Astrocyte (in vitro differentiated cells and primary cell): ENCODE measurements at regions not wholly inside any gene's neighbourhood (a gene's known extent, or its start where the extent isn't known, plus 50 kb on each side); places are given as distances from the start of the nearest gene placed in this dataset.

Experiments
- DNase-seq: peaks from one replicate; pipeline ENCODE4 v3.0.0-alpha.2; 2010; ENCODE audit warnings: low read depth
- FAIRE-seq: peaks from 2 replicates; lab custom pipeline; 2011; peaks lifted over from hg19 to GRCh38; lab: Jason Lieb, UNC
- H2AFZ ChIP-seq: 2 replicates; pipeline ENCODE4 v1.6.0; 2012; ENCODE audit warnings: low read depth, low read length, inconsistent platforms
- H3K27ac ChIP-seq: 2 replicates; pipeline ENCODE4 v1.5.1; 2011; ENCODE audit warnings: low read depth, low read length, inconsistent platforms
- H3K27me3 ChIP-seq: 2 replicates; pipeline ENCODE4 v1.6.0; 2011; ENCODE audit warnings: low read length, inconsistent platforms; ENCODE audit not compliant: insufficient read depth
- H3K36me3 ChIP-seq: 2 replicates; pipeline ENCODE4 v1.5.1; 2011; ENCODE audit warnings: low read length, inconsistent platforms; ENCODE audit not compliant: insufficient read depth
- H3K4me1 ChIP-seq: 2 replicates; pipeline ENCODE4 v1.5.1; 2011; ENCODE audit warnings: low read length, inconsistent platforms; ENCODE audit not compliant: insufficient read depth
- H3K4me2 ChIP-seq: 2 replicates; pipeline ENCODE4 v1.6.0; 2012; ENCODE audit warnings: low read length, inconsistent platforms
- H3K4me3 ChIP-seq: 2 replicates; pipeline ENCODE4 v1.5.1; 2011; ENCODE audit warnings: low read depth, mild to moderate bottlenecking, low read length, inconsistent platforms; ENCODE audit not compliant: insufficient read depth
- H3K79me2 ChIP-seq: 2 replicates; pipeline ENCODE4 v1.6.0; 2012; ENCODE audit warnings: mild to moderate bottlenecking, low read length, inconsistent platforms; ENCODE audit not compliant: insufficient read depth
- H3K9ac ChIP-seq: 2 replicates; pipeline ENCODE4 v1.6.0; 2012; ENCODE audit warnings: mild to moderate bottlenecking, low read length, inconsistent platforms
- H3K9me3 ChIP-seq: 2 replicates; pipeline ENCODE4 v1.5.1; 2012; ENCODE audit warnings: low read depth, mild to moderate bottlenecking, low read length, inconsistent platforms; ENCODE audit not compliant: insufficient read depth
- H4K20me1 ChIP-seq: 2 replicates; pipeline ENCODE4 v1.6.0; 2012; ENCODE audit warnings: low read length, inconsistent platforms; ENCODE audit not compliant: insufficient read depth
- H3K27ac Mint-ChIP-seq: one replicate; pipeline ENCODE4 v1.8.0; 2021; ENCODE audit warnings: mild to moderate bottlenecking, mixed read lengths; ENCODE audit not compliant: unreplicated experiment
- H3K27me3 Mint-ChIP-seq: one replicate; pipeline ENCODE4 v1.8.0; 2021; ENCODE audit warnings: low read depth, mixed read lengths; ENCODE audit not compliant: unreplicated experiment
- H3K36me3 Mint-ChIP-seq: one replicate; pipeline ENCODE4 v1.8.0; 2021; ENCODE audit warnings: low read depth, mixed read lengths; ENCODE audit not compliant: unreplicated experiment
- H3K4me1 Mint-ChIP-seq: one replicate; pipeline ENCODE4 v1.8.0; 2021; ENCODE audit warnings: low read depth, mixed read lengths; ENCODE audit not compliant: unreplicated experiment
- H3K4me3 Mint-ChIP-seq: one replicate; pipeline ENCODE4 v1.8.0; 2021; ENCODE audit warnings: mild to moderate bottlenecking, moderate library complexity, mixed read lengths; ENCODE audit not compliant: unreplicated experiment
- H3K9me3 Mint-ChIP-seq: one replicate; pipeline ENCODE4 v1.8.0; 2021; ENCODE audit warnings: mild to moderate bottlenecking, mixed read lengths; ENCODE audit not compliant: unreplicated experiment
- EZH2 ChIP-seq: IDR thresholded peaks from 2 replicates; pipeline ENCODE4 v1.6.1; 2012; ENCODE audit warnings: mild to moderate bottlenecking, low read length, inconsistent platforms; ENCODE audit not compliant: insufficient read depth
- TF ChIP-seq, protein P1 (sequence below): IDR thresholded peaks from 2 replicates; pipeline ENCODE4 v1.5.1; 2011; ENCODE audit warnings: low read depth, mild to moderate bottlenecking, inconsistent platforms, low read length, moderate library complexity; ENCODE audit not compliant: insufficient read depth

DNA sequence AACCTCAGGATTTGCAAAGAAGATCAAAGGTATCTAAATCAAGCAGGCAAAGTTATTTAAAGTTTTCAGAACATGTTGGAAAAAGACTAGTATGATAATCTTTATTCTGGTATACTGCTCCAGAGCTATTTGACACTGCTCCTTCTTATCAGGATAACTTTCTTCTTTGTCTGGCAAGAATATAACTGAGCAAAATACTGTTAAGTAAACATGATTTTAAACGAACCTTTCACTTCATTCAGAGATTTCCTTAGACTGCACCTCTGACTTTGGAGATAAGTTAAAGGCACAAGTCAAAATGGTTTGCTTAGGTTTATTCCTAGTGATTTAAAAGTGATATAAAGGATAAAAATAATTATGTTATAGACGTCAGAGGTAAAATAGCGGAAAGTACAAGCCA, 103.9 kb upstream of the CCDC190 start:
- Mint-ChIP-seq H3K4me3 (no peak overlapping the region), H3K27me3 (no peaks in the 10 kb centered on the region), H3K27ac (no peak overlapping the region), H3K36me3 (no peaks in the 10 kb centered on the region), H3K9me3 (peaks cover 5% of the 10 kb centered on the region), H3K4me1 (peaks cover 4% of the 10 kb centered on the region)
- DNase-seq (no peak), FAIRE-seq (no peak)
- no peak overlapping the region for H3K9ac ChIP-seq
- H3K27me3 ChIP-seq = no peaks in the 10 kb centered on the region
- no peaks in the 10 kb centered on the region for H3K4me1 ChIP-seq
- no peaks in the 10 kb centered on the region for H4K20me1 ChIP-seq
- H3K9me3 ChIP-seq = no peaks in the 10 kb centered on the region
- no peaks in the 10 kb centered on the region for H3K79me2 ChIP-seq
- H3K36me3 ChIP-seq = no peaks in the 10 kb centered on the region
- H3K27ac ChIP-seq = no peak overlapping the region
- H3K4me3 ChIP-seq = no peak overlapping the region
- H3K4me2 ChIP-seq = no peak overlapping the region
- no peak overlapping the region for H2AFZ ChIP-seq
- TF ChIP-seq, protein P1, sequence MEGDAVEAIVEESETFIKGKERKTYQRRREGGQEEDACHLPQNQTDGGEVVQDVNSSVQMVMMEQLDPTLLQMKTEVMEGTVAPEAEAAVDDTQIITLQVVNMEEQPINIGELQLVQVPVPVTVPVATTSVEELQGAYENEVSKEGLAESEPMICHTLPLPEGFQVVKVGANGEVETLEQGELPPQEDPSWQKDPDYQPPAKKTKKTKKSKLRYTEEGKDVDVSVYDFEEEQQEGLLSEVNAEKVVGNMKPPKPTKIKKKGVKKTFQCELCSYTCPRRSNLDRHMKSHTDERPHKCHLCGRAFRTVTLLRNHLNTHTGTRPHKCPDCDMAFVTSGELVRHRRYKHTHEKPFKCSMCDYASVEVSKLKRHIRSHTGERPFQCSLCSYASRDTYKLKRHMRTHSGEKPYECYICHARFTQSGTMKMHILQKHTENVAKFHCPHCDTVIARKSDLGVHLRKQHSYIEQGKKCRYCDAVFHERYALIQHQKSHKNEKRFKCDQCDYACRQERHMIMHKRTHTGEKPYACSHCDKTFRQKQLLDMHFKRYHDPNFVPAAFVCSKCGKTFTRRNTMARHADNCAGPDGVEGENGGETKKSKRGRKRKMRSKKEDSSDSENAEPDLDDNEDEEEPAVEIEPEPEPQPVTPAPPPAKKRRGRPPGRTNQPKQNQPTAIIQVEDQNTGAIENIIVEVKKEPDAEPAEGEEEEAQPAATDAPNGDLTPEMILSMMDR = no peak
- no peak for TF ChIP-seq EZH2

DNA sequence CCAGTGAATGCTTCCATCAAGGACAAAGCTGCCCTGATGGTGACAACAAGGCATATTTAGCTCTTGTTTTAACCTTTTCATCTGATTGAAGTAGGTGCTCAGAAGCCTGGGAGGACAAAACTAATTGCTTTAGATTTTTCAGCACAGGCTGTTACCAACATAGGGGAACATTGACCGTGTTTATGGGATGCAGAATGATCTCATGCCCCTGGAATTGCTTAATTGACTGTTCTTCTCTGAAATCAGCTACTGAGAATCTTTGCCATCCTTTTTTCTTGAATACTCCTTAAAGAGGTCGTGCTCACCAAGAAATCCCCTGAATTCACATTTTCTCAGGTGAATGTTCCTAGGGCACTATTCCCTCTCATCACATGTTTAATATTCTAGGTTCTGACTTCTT, 95.9 kb upstream of the CCDC190 start:
- peaks cover 7% of the 10 kb centered on the region for H3K4me1 ChIP-seq
- no peaks in the 10 kb centered on the region for H3K9me3 ChIP-seq
- TF ChIP-seq, protein P1 = no peak
- no peak for TF ChIP-seq EZH2
- H3K4me3 ChIP-seq = no peak overlapping the region
- H3K4me2 ChIP-seq = no peak overlapping the region
- no peaks in the 10 kb centered on the region for H3K36me3 ChIP-seq
- no peak overlapping the region for H2AFZ ChIP-seq
- no peaks in the 10 kb centered on the region for H3K79me2 ChIP-seq
- no peaks in the 10 kb centered on the region for H3K36me3 Mint-ChIP-seq
- no peak overlapping the region for H3K27ac ChIP-seq
- no peaks in the 10 kb centered on the region for H4K20me1 ChIP-seq
- DNase-seq (peak; percentile 29), FAIRE-seq (no peak)
- peaks cover 9% of the 10 kb centered on the region for H3K4me1 Mint-ChIP-seq
- no peak overlapping the region for H3K4me3 Mint-ChIP-seq
- no peaks in the 10 kb centered on the region for H3K27me3 ChIP-seq
- no peaks in the 10 kb centered on the region for H3K9me3 Mint-ChIP-seq
- no peak overlapping the region for H3K9ac ChIP-seq
- H3K27me3 Mint-ChIP-seq = no peaks in the 10 kb centered on the region
- no peak overlapping the region for H3K27ac Mint-ChIP-seq

DNA sequence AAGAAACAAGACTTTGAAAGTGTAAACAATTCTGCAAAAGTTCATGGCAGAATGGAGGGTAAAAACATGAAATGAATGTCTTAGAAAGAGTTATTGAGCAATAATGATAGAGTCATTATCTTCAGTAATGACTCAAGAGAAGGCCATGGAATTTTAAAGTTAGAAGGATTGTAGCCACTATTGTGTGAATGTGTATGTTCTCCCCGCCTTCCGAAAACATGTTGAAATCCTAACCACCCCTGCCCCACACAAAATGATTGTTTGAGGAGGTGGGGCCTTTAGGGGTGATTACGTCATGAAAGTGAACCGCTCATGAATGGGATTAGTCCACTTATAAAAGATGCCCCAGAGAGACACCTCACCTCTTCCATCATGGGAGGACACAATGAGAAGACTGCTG, 93.8 kb upstream of the CCDC190 start:
- Histone ChIP-seq H3K79me2 (no peaks in the 10 kb centered on the region), H3K27ac (no peak overlapping the region), H3K4me3 (no peak overlapping the region), H3K9me3 (no peaks in the 10 kb centered on the region), H3K4me1 (peaks cover 7% of the 10 kb centered on the region), H3K4me2 (no peak overlapping the region), H3K36me3 (no peaks in the 10 kb centered on the region), H4K20me1 (no peaks in the 10 kb centered on the region), H3K27me3 (no peaks in the 10 kb centered on the region), H3K9ac (no peak overlapping the region), H2AFZ (no peak overlapping the region)
- Mint-ChIP-seq H3K27me3 (no peaks in the 10 kb centered on the region), H3K27ac (no peak overlapping the region), H3K9me3 (no peaks in the 10 kb centered on the region), H3K4me1 (peaks cover 9% of the 10 kb centered on the region), H3K4me3 (no peak overlapping the region), H3K36me3 (no peaks in the 10 kb centered on the region)
- FAIRE-seq (no peak), DNase-seq (no peak)
- TF ChIP-seq EZH2 = no peak
- TF ChIP-seq, protein P1 = no peak
